Ascending aorta (tissue), 2 donors: ENCODE measurements at regions not wholly inside any gene's neighbourhood (a gene's known extent, or its start where the extent isn't known, plus 50 kb on each side); places are given as distances from the start of the nearest gene placed in this dataset.

Experiments
- DNase-seq, 2 donors: peaks; one replicate each; pipeline ENCODE4 v3.0.0-alpha.2; 2019; ENCODE audit warnings: low spot score in 2 of 2
- H3K27ac ChIP-seq, 2 donors: fragments of 200-600 bp; sonication (generic); one replicate each; pipeline ENCODE4 v1.5.1; 2016 to 2017; ENCODE audit warnings: mild to moderate bottlenecking in 1 of 2
- H3K27me3 ChIP-seq: fragments of 200-600 bp; sonication (generic); one replicate; pipeline ENCODE4 v1.5.1; 2017
- H3K36me3 ChIP-seq, 2 donors: fragments of 200-600 bp; sonication (generic); one replicate each; pipeline ENCODE4 v1.5.1; 2016
- H3K4me1 ChIP-seq, 2 donors: fragments of 200-600 bp; sonication (generic); one replicate each; pipeline ENCODE4 v1.5.1; 2016 to 2017; ENCODE audit warnings: mild to moderate bottlenecking in 1 of 2
- H3K4me3 ChIP-seq, 2 donors: fragments of 200-600 bp; sonication (generic); one replicate each; pipeline ENCODE4 v1.5.1; 2016 to 2017; ENCODE audit warnings: mild to moderate bottlenecking in 1 of 2
- H3K9me3 ChIP-seq, 2 donors: fragments of 200-600 bp; sonication (generic); one replicate each; pipeline ENCODE4 v1.5.1; 2016
- CTCF ChIP-seq, 3 experiments: fragments of 200-600 bp in 2 of 3; fragments of 450-650 bp in 1 of 3; sonication (generic) in 2 of 3; IDR thresholded peaks; one replicate each; pipeline ENCODE4 v1.5.1; 2016 to 2019; ENCODE audit warnings: antibody characterized with exemption in 3 of 3, mild to moderate bottlenecking in 1 of 3, moderate library complexity in 1 of 3
- intact Hi-C: fragments of 100-400 bp; cut with DNase I; formaldehyde crosslinking; loops from one replicate; pipeline ENCODE4 v1.15.1; 2023

GRCh38 chr5:180411948-180412347, 58.8 kb upstream of the GFPT2 start:
- Histone ChIP-seq H3K9me3 (no peaks in the 10 kb centered on the region), H3K4me1 (no peaks in the 10 kb centered on the region), H3K27ac (no peak overlapping the region), H3K4me3 (no peak overlapping the region), H3K27me3 (no peaks in the 10 kb centered on the region), H3K36me3 (no peaks in the 10 kb centered on the region)
- intact Hi-C loops = no loop called here
- no peak for TF ChIP-seq CTCF (IDR thresholded peaks at IDR 0.05)
- no peak for DNase-seq

- intact Hi-C loops = no loop called here
- Histone ChIP-seq H3K4me1 (no peaks in the 10 kb centered on the region), H3K36me3 (no peaks in the 10 kb centered on the region), H3K4me3 (no peak overlapping the region), H3K9me3 (no peaks in the 10 kb centered on the region), H3K27me3 (no peaks in the 10 kb centered on the region), H3K27ac (no peak overlapping the region)
- no peak for TF ChIP-seq CTCF (IDR thresholded peaks at IDR 0.05)
- DNase-seq = peak in 1 of 2 donors; percentile 25
Measured at GRCh38 chr5:180414176-180414575, 61.0 kb upstream of the GFPT2 start.

DNA sequence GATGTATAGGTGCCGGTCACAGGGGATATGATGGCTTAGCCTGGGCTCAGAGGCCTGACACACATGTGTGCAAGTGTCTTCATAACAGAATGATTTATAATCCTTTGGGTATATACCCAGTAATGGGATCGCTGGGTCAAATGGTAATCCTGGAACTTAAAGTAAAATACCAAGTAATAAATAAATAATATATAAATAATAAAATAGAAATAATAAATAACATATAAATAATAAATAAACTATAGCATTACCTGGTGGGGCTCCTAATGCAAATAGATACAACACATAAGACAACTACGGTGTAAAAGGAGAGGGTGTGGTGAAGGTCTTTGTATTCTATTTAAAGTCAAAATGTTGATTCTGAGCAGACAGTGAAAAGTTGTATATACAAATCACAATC, 68.5 kb upstream of the GFPT2 start:
- no peak overlapping the region for H3K27ac ChIP-seq
- TF ChIP-seq CTCF (IDR thresholded peaks at IDR 0.05) = no peak
- no peaks in the 10 kb centered on the region for H3K9me3 ChIP-seq
- H3K36me3 ChIP-seq = no peaks in the 10 kb centered on the region
- no peaks in the 10 kb centered on the region for H3K4me1 ChIP-seq
- intact Hi-C loops = no loop called here
- no peaks in the 10 kb centered on the region for H3K27me3 ChIP-seq
- DNase-seq = no peak
- H3K4me3 ChIP-seq = no peak overlapping the region

DNA sequence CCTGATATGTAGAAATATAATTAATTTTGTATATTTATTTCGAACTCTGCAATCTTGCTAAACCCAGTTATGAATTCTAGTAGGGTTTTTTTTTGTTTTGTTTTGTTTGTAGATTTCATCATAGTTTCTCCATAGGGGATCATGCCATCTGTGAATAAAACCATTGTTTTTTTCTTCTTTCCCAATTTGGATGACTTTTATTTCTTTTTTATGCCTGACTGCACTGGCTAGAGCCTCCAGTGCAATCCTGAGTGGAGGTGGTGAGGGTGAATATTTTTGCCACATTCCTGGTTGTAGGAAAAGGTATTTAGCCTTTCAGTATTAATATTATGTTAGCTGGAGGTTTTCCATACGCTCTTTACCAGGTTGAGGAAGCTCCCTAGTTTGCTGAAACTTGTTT, 70.0 kb upstream of the GFPT2 start:
- no peaks in the 10 kb centered on the region for H3K4me1 ChIP-seq
- H3K36me3 ChIP-seq = no peaks in the 10 kb centered on the region
- H3K27ac ChIP-seq = no peak overlapping the region
- H3K4me3 ChIP-seq = no peak overlapping the region
- no peak for TF ChIP-seq CTCF (IDR thresholded peaks at IDR 0.05)
- intact Hi-C loops = no loop called here
- H3K27me3 ChIP-seq = no peaks in the 10 kb centered on the region
- H3K9me3 ChIP-seq = no peaks in the 10 kb centered on the region
- no peak for DNase-seq

- Histone ChIP-seq H3K36me3 (no peaks in the 10 kb centered on the region), H3K4me1 (no peaks in the 10 kb centered on the region), H3K4me3 (no peak overlapping the region), H3K9me3 (no peaks in the 10 kb centered on the region), H3K27ac (no peak overlapping the region), H3K27me3 (no peaks in the 10 kb centered on the region)
- intact Hi-C loops = no loop called here
- DNase-seq = no peak
- no peak for TF ChIP-seq CTCF (IDR thresholded peaks at IDR 0.05)
Measured at GRCh38 chr5:180423598-180423997, 70.5 kb upstream of the GFPT2 start.

DNA sequence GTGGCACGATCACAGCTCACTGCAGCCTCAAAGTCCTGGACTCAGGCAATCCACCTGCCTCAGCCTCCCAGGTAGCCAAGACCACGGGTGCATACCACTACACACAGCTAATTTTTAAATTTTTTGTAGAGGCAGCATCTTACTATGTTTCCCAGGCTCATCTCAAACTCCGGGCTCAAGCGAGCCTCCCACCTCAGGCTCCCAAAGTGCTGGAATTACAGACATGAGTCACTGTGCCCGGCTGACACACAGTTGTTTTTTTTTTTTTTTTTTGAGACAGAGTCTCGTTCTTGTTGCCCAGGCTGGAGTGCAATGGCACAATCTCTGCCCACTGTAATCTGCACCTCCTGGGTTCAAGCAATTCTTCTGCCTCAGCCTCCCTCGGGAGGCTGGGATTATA, 70.1 kb upstream of the CNOT6 start:
- Histone ChIP-seq H3K27ac (no peak overlapping the region), H3K36me3 (no peaks in the 10 kb centered on the region), H3K27me3 (no peaks in the 10 kb centered on the region), H3K4me1 (no peaks in the 10 kb centered on the region), H3K4me3 (no peak overlapping the region), H3K9me3 (no peaks in the 10 kb centered on the region)
- no peak for TF ChIP-seq CTCF (IDR thresholded peaks at IDR 0.05)
- intact Hi-C loops = no loop called here
- no peak for DNase-seq
